ENCODE measurements at regions not wholly inside any gene's neighbourhood (a gene's known extent, or its start where the extent isn't known, plus 50 kb on each side); places are given as distances from the start of the nearest gene placed in this dataset.

DNA sequence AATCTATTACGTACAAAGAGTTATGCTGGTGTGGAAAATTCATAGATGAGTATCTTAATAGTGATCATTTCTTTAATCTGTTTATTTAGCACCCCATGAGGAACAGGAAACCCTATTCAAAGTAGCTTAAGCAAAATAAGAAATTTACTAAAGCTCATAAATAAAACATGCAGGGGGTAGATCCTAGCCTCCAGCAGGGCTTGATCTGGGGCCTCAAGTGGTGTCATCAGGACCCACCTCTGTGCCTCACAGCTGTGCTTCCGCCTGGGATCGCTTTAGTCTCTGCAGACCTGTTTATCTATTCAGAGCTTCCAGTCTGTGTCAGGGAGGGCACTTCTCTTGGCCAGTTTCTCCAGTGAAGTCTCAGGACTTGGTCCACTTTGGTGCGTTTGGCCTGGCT, 171.0 kb upstream of the SLC24A5 start:
- no peak for DNase-seq (ENCODE audit: low read depth in 2 of 2)

DNA sequence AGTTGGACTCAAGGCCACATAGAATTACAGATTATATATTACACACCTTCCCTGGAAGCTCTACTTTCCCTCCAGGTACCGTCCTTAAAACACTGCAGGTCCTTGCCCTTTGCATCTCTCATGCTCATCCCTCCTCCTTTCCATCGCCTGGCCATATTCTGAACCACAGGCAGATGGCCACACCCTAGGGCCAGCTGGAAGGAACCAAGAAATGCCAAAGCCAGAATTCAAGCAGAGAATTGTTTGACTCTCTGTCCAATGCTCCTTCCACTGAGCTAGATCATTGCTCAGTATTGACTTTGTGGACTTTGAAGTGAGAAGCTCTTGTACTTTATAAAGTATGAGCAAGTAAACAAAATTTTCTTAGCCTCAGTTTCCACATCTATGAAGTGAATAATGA, 170.3 kb upstream of the SLC24A5 start:
- DNase-seq (ENCODE audit: low read depth in 2 of 2): no peak

DNA sequence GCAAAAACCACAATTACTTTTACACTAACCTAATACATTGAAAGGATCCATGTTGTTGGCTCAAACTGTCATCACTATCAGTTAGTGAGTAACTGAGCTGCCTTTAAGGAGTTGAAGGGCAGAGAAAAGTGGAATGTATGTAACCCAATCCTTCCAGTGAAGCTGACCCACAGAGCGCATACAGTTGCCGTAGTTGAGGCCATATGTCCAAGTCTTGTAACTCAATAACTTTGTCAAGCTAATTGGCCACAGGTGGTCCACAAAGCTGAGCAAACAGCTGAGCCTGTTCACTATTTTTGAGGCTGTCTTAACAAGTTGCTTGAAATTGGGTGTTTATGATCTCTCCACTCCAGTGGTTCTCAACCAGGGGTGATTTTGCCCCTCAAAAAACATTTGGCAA, 169.0 kb upstream of the SLC24A5 start:
- DNase-seq (ENCODE audit: low read depth in 2 of 2): no peak

DNA sequence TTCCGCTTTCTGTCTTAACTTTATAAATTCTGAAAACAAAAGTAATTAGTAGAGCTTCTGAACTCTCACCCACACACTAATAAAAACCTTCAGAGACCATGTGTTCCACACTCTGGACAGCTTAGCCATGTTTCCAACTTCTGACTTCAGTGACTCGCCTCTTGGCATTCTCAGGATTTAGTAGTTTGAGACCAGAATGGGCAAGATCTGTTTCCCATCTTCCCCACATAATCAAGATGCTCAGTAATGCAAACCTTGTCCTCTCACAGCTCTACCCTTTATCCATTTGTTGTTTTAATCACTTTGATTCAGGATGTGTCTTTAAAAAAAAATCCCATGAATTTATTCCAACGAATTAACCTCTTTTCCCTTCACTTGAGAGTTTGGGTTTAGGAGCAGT, 166.6 kb upstream of the SLC24A5 start:
- DNase-seq (ENCODE audit: low read depth in 2 of 2): no peak

DNA sequence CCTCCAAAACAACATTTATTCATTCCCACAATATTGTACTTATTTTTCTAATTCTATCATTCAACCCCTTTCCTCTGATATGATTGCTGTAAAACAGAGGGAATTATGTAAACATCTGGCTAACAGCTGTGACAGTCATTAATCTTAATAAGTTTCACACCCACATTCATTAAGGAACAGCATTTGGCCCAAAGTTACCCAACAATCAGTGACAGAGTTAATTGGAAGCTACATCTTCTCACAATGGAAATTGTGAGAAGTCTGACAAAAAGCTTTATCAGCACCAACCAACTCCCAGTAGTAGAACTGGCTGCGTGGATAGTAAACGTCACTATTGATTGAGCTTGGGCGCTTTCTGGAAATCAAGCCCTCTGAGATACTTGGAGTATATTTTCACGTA, 165.8 kb upstream of the SLC24A5 start:
- DNase-seq (ENCODE audit: low read depth in 2 of 2): no peak

DNA sequence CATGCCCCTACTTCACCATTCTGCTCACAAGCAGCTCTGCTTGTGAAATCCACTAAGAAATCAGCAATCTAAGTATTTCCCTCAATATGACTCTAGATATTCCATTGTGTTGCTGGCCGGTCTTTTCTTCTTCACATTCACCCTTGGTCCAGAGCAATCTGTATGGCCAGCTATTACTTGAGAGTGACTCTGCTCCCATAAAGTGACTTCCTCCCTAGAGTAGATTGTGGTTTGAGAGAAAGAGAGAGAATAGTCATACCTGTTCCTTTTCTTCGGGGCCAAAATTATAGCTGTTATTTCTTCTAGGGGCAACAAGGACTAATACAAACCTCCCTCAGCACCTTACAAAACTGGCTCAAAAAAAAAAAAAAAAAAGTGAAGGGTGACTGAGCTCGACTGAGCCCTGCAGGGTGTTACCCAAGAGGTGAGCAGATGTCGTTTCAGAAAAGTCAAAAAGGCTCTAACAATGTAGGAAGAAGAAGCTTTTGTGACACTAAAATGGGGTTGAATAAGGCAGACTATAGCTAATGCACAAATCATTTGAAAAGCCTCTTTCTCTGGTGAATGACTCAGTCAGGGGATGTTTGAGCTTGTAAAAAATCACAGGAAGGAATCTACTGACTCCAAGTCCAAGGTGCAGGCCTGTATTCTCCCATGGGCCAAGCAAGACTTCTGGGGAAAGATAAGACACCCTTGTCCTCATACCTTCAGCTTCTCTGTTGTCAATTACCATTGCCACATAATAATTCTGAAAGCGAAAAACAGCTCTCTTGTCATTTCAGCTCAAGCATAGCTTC, 161.0 kb upstream of the SLC24A5 start:
- DNase-seq (ENCODE audit: low read depth in 2 of 2): no peak

DNA sequence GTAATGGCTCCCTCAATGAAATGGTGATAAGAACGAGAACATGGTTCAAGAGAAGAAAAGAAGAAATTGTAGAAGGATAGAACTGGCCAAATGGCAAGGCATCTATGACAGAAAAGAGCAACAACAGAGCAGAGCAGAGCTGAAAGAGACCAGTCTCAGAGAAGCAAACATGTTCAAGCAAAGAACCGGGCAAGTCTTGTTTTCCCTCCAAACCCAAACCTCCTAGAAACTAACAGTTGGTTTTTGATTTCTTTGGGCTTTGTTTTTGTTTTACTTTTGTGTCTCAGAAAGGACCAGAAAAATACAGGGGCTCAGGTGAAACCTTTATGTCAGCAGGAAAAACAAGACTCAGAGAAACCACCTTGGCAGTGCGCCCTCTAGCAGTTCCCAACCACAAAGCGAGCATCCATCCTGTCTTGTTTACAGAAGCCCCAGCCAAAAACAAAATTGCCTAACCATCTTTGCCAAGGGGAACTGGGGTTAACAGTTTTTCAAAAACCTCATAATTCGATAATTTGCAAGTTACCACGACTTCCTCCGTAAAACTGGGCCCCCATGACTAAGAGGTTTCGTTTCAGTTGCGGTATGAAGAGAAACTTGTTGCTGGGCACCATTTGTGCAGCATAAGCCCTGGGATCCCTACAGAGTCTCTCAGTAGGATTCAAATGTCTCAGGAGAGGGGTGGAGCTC, 159.2 kb upstream of the SLC24A5 start:
- no peak for DNase-seq (ENCODE audit: low read depth in 2 of 2)

DNA sequence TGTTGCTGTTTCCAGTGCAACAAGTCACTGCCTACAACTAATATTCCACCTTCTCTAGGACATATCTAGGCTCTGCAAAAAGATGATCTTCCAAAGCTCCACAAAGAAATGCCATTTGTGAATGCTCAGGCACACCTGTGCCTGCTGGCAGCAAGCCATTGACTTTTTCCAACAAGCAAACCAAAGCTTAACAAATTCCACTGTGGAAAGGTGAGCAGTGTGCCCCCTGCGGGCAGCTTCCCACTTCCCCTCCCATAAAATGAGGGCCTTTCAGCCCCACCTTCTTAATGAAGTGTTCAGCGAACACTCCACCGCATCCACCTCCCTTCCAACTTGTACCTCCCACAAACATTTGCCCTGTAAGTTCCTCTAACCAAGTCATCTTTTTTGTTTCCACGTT, 157.5 kb upstream of the SLC24A5 start:
- DNase-seq (ENCODE audit: low read depth in 2 of 2): no peak

DNA sequence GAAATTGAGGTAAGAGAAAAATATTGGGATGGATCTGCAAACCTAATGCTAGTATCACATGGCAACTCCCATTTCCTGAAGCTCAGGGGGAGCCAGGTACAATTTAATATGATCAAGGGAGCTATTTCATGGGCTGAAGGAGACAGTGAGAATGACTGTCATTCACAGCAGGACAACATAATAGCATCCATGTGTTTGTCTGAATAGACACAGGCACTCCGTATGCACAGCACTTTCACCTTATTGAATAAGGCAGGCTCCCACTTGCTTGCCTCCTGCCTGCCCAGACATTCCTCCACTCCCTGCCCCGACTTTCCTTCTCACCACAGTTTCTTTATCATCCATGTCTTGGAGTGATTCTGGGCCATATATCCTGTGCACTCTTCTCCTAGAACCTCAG, 156.6 kb upstream of the SLC24A5 start:
- DNase-seq (ENCODE audit: low read depth in 2 of 2): no peak

DNA sequence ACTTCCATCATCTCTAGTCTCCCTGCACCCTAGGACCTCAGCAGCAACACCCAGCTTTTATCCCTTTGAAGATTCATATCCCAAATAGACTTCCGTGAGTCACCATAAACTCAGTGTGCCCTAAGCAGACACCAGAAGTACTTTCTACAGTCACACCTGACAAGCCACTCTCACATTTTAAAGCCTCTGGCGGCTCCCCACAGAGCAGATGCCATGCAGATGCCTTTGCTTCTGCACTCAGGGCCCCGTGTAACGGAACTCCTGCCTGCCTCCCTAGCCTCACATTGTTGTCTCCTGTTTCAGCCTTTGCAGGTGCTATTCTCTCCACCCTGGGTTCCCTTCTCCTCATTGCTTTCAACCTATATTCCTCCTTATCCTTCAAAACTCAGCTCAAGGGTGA, 155.5 kb upstream of the SLC24A5 start:
- DNase-seq (ENCODE audit: low read depth in 2 of 2): no peak

DNA sequence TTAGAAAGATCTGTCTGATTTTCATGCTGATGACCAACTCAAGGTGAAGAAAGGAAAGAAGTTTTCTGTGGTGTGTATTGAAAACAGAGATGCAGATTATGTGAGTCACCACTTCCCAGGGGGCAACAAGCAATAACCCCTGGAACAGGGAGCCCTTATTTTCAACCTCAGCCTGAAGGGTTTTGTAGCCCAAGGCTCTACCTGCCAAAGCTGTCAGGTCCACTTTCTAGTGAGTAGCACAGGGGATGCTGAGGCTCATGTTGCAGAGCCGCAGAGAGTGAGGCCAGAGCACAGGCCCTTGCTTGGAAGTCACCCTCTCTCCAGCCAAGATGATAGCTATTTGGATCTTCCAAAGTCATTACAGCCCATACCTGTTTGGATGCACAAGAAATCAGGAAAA, 152.2 kb upstream of the SLC24A5 start:
- DNase-seq (ENCODE audit: low read depth in 2 of 2): no peak

DNA sequence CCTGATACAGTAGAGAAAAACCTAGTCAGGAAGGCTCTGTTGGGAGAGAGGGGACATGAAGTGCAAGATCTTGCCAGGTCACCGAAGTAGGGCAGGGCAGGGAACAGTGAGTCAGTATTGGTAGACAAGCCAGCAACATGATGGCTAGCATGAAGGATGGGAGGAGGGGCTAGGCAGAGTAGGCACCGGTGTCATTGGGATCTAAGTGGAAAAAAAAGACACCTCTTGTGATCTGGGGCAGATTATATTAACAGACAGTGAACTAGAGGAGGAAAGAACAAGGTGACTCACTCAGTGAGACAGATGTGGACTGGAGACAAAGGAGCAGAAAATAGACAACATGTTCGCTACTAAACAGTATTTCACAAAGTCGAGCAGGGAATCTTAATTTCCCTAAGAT, 149.2 kb upstream of the SLC24A5 start:
- DNase-seq (ENCODE audit: low read depth in 2 of 2): no peak

DNA sequence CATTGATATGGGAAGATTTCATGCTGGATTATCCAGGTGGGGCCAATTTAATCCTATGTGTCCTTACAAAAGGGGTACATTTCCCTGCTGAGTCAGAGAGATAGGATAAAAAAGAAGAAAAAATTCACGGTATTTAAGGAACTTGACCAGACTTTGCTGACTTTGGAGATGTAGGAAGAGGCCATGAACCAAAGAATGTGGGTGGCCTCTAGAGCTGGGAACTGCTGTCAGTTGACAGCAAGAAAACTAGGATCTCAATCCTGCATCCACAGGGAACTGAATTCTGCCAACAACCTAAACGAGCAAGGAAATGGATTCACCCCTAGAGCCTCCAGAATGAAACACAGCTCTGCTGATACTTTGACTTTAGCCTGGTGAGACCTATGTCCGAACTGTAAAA, 148.1 kb upstream of the SLC24A5 start:
- DNase-seq (ENCODE audit: low read depth in 2 of 2): no peak

DNA sequence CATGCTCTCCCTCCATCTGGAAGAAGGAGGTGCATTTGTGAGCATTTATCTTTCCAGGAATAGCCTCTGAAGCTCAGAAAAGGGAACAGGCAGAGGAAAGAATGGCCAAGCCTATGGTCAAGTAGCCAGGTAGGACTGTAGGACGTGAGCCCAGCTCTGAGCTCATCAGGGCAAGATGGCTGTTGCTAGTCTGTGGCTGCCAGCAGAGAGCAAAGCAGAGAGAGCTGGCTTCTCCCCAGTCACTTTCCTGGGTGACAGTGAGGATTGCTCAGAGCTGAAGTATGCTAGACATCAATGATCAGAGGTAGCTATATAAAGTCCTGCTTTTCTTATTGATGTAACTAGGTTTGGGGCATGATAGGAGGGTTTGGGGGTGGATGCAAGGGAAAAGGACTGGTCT, 146.1 kb upstream of the SLC24A5 start:
- DNase-seq (ENCODE audit: low read depth in 2 of 2): no peak

DNA sequence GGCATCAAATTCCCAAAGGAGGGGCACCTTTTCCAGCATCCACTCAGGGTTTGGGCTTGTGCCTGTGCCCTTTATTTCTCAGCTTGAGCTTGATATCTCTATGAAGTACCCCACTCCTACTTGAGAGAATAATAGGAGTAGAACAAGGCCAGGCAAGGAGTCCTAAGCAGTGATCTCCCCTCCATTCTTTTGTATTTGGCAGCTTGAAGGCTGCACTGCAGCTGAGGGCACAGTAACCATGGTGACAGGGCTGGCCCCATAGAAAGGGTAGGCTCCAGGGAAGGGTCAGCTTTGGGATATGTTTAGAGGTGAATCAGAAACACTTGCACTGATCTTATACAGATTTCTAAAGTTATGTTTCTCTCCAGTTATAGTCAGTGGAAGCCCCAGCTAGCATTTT, 145.4 kb upstream of the SLC24A5 start:
- DNase-seq (ENCODE audit: low read depth in 2 of 2): no peak

DNA sequence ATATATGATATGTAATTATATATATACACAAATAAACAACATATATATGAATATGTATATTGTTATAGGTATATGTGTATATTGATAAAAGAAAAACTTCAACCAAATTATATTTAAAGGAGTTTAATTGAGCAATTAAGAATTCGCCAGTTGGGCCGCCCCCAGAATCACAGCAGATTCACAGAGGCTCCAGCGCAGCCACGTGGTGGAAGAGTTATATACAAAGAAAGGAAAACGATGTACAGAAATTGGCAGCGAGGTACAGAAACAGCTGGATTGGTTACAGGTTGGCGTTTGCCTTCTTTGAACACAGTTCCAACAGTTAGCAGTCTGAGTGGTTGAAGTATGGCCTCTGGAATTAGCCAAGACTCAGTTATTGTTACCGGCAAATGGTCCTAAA, 137.3 kb upstream of the SLC24A5 start:
- no peak for DNase-seq (ENCODE audit: low read depth in 2 of 2)

DNA sequence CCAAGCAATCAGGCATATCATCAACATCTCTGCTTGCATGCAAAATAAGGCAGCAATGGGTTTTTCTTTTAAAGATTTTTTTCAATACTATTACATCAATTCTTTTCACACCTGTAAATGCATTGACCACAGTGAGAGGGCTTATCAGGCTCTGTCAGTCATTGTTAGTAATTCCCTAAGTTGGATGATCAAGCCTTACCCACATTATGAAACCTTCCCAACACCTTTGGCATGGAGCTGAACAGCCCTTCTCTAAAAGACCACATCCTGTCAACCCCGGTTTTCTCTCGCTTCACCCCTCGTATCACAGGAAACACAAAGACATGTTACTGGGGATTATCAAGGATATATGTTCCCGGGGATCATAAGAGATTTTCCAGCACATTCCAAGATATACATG, 135.2 kb upstream of the SLC24A5 start:
- no peak for DNase-seq (ENCODE audit: low read depth in 2 of 2)

DNA sequence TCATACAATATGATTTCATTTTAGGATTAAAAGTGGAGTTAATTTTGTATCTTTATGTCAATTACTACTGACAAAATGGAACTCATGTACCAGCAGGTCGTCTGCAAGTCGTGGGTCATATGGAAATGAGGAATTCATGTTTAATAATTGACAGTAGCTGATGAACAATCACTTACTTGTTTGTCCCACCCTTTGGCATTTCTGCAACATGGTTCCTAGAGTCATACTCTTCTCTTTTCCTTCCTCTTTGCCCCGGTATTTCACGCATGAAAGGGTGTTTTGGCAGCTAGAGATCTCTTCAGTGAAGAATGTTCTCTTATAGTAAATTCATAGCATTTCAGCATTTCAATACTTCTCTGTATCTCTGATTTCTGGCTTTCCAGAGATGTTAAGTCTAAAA, 133.3 kb upstream of the SLC24A5 start:
- no peak for DNase-seq (ENCODE audit: low read depth in 2 of 2)

DNA sequence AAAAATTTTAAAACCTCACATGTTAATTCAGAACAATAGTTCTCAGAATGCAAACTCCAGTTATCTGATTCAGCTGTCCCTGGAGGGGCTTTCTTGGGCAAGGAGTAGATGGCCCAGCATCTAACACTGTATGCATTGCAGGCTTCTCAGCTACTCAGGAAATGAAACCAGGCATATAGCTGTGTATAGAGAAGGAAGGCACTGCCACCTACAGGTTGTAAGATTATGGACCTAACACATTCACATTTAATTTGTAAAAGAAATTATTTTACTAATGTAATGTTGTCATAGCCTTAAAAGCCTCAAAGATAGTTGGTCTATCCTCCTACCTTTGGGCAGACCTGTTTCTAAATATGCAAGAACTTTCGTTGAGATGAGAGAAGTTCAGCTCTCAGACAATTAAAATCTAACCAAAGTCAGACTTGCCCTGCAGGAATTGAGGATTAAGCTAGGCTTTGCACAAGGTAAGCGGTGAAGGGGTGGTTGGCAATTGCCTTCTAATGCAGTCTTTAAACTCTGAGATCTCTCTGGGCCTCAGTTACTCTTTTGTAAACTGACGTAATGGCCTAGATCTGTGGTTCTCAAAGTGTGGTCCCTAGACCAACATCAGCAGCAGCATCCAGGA, 132.8 kb upstream of the SLC24A5 start:
- peak; percentile 34 to 44 for DNase-seq (ENCODE audit: low read depth in 2 of 2)

DNA sequence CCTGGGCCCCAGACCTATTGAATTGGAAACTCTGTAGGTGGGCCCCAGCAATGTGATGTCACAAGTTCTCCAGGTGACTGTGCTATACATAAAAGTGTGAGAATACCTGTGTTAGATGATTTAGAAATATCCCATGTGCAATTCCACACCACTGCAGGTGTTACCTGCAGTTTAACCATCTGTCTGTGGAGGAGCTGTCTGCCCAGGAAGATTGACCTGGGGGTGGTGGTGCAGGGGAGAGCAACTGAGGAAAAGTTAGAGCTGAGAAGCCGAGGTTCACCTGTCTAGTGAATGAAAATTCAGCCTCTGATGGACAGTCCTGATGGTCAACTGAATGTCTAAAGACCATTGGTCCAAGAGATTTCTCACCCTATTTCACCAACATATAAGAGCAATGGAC, 132.2 kb upstream of the SLC24A5 start:
- DNase-seq (ENCODE audit: low read depth in 2 of 2): no peak

DNA sequence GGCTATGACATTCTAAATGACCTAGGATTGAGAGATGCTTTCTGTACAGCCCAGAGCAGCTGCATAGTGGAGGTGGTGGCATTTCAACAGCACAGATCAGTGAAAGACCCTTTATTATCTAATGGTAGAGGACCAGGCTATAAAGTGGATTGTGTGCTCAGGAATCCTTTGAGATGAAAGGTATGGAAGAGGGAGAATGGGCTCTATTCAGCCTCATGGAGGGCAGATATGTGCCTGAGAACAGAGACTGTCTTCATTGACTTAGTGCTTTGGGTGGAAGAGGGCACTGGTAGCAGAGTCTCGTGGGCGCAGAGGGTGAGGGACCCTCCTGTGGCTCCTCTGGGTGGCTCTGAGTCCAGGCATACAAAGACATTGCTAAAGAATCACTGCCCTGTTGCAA, 130.0 kb upstream of the SLC24A5 start:
- DNase-seq (ENCODE audit: low read depth in 2 of 2): no peak

DNA sequence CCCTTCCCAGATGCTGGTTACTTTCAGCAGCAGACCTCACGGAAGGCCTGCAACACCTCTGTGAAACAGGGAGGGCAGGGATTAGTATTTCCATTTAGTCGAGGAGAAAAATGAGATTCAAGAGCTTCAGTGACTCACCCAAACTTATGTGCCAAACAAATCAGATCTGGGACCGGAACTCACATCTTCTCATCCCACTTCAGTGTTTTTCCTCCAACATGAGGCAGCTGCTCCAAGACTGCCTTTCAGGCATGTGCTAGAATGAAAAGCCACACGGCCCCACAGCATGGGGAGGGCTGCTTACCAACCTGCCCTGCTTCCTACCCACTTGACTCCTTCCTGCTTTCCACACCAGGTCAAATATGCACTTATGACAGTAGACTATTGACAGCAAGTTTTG, 129.4 kb upstream of the SLC24A5 start:
- DNase-seq (ENCODE audit: low read depth in 2 of 2): no peak

DNA sequence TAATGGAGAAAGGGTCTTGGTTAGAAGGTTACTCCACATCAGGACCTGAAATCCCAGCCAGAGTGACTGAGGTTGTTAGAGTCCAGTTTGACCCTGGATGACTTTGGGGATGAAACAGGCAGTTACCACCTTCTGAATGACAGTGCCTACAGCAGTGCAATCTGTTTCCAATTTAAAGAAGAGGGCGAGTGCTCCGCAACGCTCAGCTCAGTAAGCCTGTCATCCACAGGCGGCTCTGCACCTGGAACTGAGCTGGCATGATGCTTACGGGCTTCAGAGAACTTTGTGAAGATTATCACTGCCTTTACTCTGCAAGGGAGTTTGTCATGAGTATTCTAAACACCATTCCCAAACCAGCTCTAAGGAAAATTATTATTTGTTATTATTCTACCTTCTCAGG, 127.7 kb upstream of the SLC24A5 start:
- no peak for DNase-seq (ENCODE audit: low read depth in 2 of 2)

All from fibroblast of skin of left quadriceps (primary cell).